ENCODE measurements at regions not wholly inside any gene's neighbourhood (a gene's known extent, or its start where the extent isn't known, plus 50 kb on each side); places are given as distances from the start of the nearest gene placed in this dataset.

DNA sequence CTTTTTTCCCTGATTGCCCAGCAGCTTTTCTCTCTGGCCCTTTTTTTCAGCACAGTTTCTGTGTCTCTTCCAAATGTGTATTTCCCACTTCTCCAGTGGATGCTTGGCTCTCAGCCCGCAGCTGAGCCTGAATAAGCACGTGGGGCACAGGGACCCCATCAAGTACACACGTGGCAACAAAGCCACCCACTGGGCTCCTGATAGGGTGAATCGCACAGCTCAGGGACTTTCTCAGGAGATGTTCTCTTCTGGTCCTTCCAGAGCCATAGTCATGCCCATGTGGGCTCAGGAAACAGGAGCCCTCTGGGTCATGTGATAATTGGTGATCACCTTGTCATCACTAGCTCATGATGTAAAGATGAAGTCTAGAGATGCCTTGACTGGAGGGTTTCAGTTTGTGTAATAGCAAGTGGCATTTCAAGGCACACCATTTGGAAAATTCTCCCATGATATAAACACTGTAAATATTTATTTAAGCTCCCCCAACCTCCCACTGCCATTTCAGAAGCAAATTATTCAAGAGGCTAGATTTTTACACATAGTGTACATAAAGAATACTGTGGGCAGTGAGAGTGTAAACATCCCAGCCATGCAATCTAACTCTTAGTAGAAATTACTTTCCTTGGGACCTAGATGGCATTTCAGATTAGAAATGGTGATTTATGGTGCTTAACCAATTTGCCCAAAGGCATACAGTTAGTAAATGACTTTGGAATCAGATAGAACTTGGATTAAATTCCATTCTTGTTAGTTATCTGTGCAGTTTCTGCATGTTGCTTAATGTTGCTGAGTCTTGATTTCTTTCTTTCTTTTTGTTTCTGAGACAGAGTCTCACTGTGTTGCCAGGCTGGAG, 597.5 kb downstream of the SLC4A3 start (continued):
- TF ChIP-seq ZNF780A (CRISPR knock-in tag; IDR thresholded peaks at IDR 0.05) (no peak), CHD1 (IDR thresholded peaks at IDR 0.05; ENCODE audit: low read length) (no peak), RNF2 (IDR thresholded peaks at IDR 0.05) (no peak), ARNT (IDR thresholded peaks at IDR 0.05) (no peak)

GRCh38 chr2:220226076-220226475, 598.6 kb downstream of the SLC4A3 start:
- no peaks in the 10 kb centered on the region for H3K79me2 ChIP-seq (ENCODE audit: control insufficient read depth, insufficient read depth, low read length)
- H3K36me3 ChIP-seq (ENCODE audit: control insufficient read depth, insufficient read depth, low read length), result no peaks in the 10 kb centered on the region
- no peak overlapping the region for H3K4me2 ChIP-seq (ENCODE audit: insufficient read depth, low read length)
- no peaks in the 10 kb centered on the region for H3K27me3 ChIP-seq (ENCODE audit: control insufficient read depth in 2 of 2, insufficient read depth in 2 of 2, low read length in 2 of 2)
- DNase-seq (ENCODE audit: extremely low read depth in 1 of 4, low spot score in 3 of 4), result no peak
- H3K9ac ChIP-seq (ENCODE audit: insufficient read depth in 1 of 2, low read depth in 2 of 2, low read length in 2 of 2), result no peak overlapping the region
- H3K4me3 ChIP-seq, result no peak overlapping the region
- ChIA-PET POLR2A (no interaction called here), CTCF (ENCODE audit: low intra/inter-chr PET ratio) (no interaction called here)
- H3K4me1 ChIP-seq (replicated peaks in 1 of 2; ENCODE audit: control insufficient read depth in 2 of 2, insufficient read depth in 2 of 2, low read length in 2 of 2), result no peaks in the 10 kb centered on the region
- H3K9me3 ChIP-seq (replicated peaks; ENCODE audit: control insufficient read depth, insufficient read depth, low read depth, low read length), result no peaks in the 10 kb centered on the region
- no peak for FAIRE-seq
- ATAC-seq, result no peak
- WGBS (ENCODE audit: insufficient coverage, low coverage, missing lambda C conversion rate), result 11% methylated on average over 2 of the region's 2 CpGs
- no TSS peak for BruUV-seq (replicated peaks)
- no peak overlapping the region for H3K27ac ChIP-seq (ENCODE audit: extremely low read depth, low read depth, low read length)
- no peaks in the 10 kb centered on the region for H4K20me1 ChIP-seq (replicated peaks; ENCODE audit: control insufficient read depth, insufficient read depth, low read length)
- intact Hi-C loops (cut with micrococcal nuclease), result no loop called here
- TF ChIP-seq ZKSCAN8 (CRISPR knock-in tag; IDR thresholded peaks at IDR 0.05), result no peak
- no peak for TF ChIP-seq MLLT1 (IDR thresholded peaks at IDR 0.05)
- TF ChIP-seq XRCC4 (IDR thresholded peaks at IDR 0.05; ENCODE audit: extremely low read depth, insufficient read depth, insufficient read length), result no peak
- TF ChIP-seq MNT (conservative IDR thresholded peaks at IDR 0.05), result no peak
- no peaks in the 10 kb centered on the region for H3K9me1 ChIP-seq (ENCODE audit: control insufficient read depth, insufficient read depth, low read length)
- in situ Hi-C loops (cut with MboI), result no loop called here
- H2AFZ ChIP-seq (ENCODE audit: low read depth, low read length), result no peak overlapping the region

All from K562 (cell line).